ENCODE measurements at regions not wholly inside any gene's neighbourhood (a gene's known extent, or its start where the extent isn't known, plus 50 kb on each side); places are given as distances from the start of the nearest gene placed in this dataset.

- H4K20me1 ChIP-seq (ENCODE audit: insufficient read depth): no peaks in the 10 kb centered on the region
- no peaks in the 10 kb centered on the region for H3K27me3 ChIP-seq (ENCODE audit: insufficient read depth, low read depth, low read length)
- no peak overlapping the region for H2AFZ ChIP-seq (ENCODE audit: low read depth, low read length)
- no peak for TF ChIP-seq REST (IDR thresholded peaks at IDR 0.05; ENCODE audit: borderline replicate concordance)
- TF ChIP-seq MXI1 (conservative IDR thresholded peaks at IDR 0.05; ENCODE audit: poor library complexity, severe bottlenecking): no peak
- no peak for TF ChIP-seq TAF1 (IDR thresholded peaks at IDR 0.05; ENCODE audit: low read depth)
- no peak for TF ChIP-seq EZH2 (IDR thresholded peaks at IDR 0.05; ENCODE audit: borderline replicate concordance, insufficient read depth, low read length, poor library complexity, severe bottlenecking)
- TF ChIP-seq POLR2AphosphoS5 (IDR thresholded peaks at IDR 0.05): no peak
- no peak for TF ChIP-seq SMC3 (conservative IDR thresholded peaks at IDR 0.05; ENCODE audit: poor library complexity)
- TF ChIP-seq EP300 (conservative IDR thresholded peaks at IDR 0.05; ENCODE audit: poor library complexity, severe bottlenecking): no peak
- TF ChIP-seq CTCF (IDR thresholded peaks at IDR 0.05; ENCODE audit: poor library complexity, severe bottlenecking): no peak
- no peak for TF ChIP-seq RAD21 (conservative IDR thresholded peaks at IDR 0.05)
- no peak overlapping the region for H3K27ac ChIP-seq (ENCODE audit: low read length)
- H3K9ac ChIP-seq (ENCODE audit: low read length): no peak overlapping the region
- no peak overlapping the region for H3K4me3 ChIP-seq (ENCODE audit: low read length)
- H3K4me2 ChIP-seq (ENCODE audit: low read length): no peak overlapping the region
- no peaks in the 10 kb centered on the region for H3K9me3 ChIP-seq (ENCODE audit: low read length)
- no peaks in the 10 kb centered on the region for H3F3A ChIP-seq (ENCODE audit: insufficient read depth, low read length, poor library complexity, severe bottlenecking)
- H3K36me3 ChIP-seq (ENCODE audit: insufficient read depth, low read length): no peaks in the 10 kb centered on the region
- H3K9me2 ChIP-seq (ENCODE audit: insufficient read depth, low read length): no peaks in the 10 kb centered on the region
- no peaks in the 10 kb centered on the region for H3K79me2 ChIP-seq (replicated peaks; ENCODE audit: insufficient read depth, low read length)
Observed at GRCh38 chr13:58080806-58081205, 449.3 kb downstream of the PCDH17 start.

GRCh38 chr13:58081301-58081820, 449.8 kb downstream of the PCDH17 start:
- Histone ChIP-seq H3K27me3 (ENCODE audit: insufficient read depth, low read depth, low read length) (no peaks in the 10 kb centered on the region), H3K9ac (ENCODE audit: low read length) (no peak overlapping the region), H3K36me3 (ENCODE audit: insufficient read depth, low read length) (no peaks in the 10 kb centered on the region), H3K79me2 (replicated peaks; ENCODE audit: insufficient read depth, low read length) (no peaks in the 10 kb centered on the region), H3K27ac (ENCODE audit: low read length) (no peak overlapping the region), H4K20me1 (ENCODE audit: insufficient read depth) (no peaks in the 10 kb centered on the region), H3K9me2 (ENCODE audit: insufficient read depth, low read length) (no peaks in the 10 kb centered on the region), H3K9me3 (ENCODE audit: low read length) (no peaks in the 10 kb centered on the region), H3K4me3 (ENCODE audit: low read length) (no peak overlapping the region), H3K4me2 (ENCODE audit: low read length) (no peak overlapping the region), H2AFZ (ENCODE audit: low read depth, low read length) (no peak overlapping the region), H3F3A (ENCODE audit: insufficient read depth, low read length, poor library complexity, severe bottlenecking) (no peaks in the 10 kb centered on the region)
- TF ChIP-seq EP300 (conservative IDR thresholded peaks at IDR 0.05; ENCODE audit: poor library complexity, severe bottlenecking) (no peak), SMC3 (conservative IDR thresholded peaks at IDR 0.05; ENCODE audit: poor library complexity) (no peak), CTCF (IDR thresholded peaks at IDR 0.05; ENCODE audit: poor library complexity, severe bottlenecking) (no peak), MXI1 (conservative IDR thresholded peaks at IDR 0.05; ENCODE audit: poor library complexity, severe bottlenecking) (no peak), REST (IDR thresholded peaks at IDR 0.05; ENCODE audit: borderline replicate concordance) (no peak), TAF1 (IDR thresholded peaks at IDR 0.05; ENCODE audit: low read depth) (no peak), RAD21 (conservative IDR thresholded peaks at IDR 0.05) (no peak), EZH2 (IDR thresholded peaks at IDR 0.05; ENCODE audit: borderline replicate concordance, insufficient read depth, low read length, poor library complexity, severe bottlenecking) (no peak), POLR2AphosphoS5 (IDR thresholded peaks at IDR 0.05) (no peak)
